ENCODE measurements at regions not wholly inside any gene's neighbourhood (a gene's known extent, or its start where the extent isn't known, plus 50 kb on each side); places are given as distances from the start of the nearest gene placed in this dataset.

- H3K4me3 Mint-ChIP-seq, result no peak overlapping the region
- H3K4me1 Mint-ChIP-seq (ENCODE audit: low read depth), result no peaks in the 10 kb centered on the region
- ATAC-seq (no peak), DNase-seq (no peak)
- ChIA-PET POLR2A (no interaction called here), CTCF (no interaction called here)
- no peak overlapping the region for H3K27ac Mint-ChIP-seq
- H3K36me3 Mint-ChIP-seq (ENCODE audit: low read depth), result no peaks in the 10 kb centered on the region
- intact Hi-C loops (cut with micrococcal nuclease), result no loop called here
- no peak for TF ChIP-seq CTCF (IDR thresholded peaks at IDR 0.05)
- H3K9me3 Mint-ChIP-seq, result no peaks in the 10 kb centered on the region
- peaks cover 3% of the 10 kb centered on the region for H3K27me3 Mint-ChIP-seq
These were observed 50.8 kb upstream of the CACNA2D1 start for GRCh38 chr7:82494420-82494819.
